Adrenal gland (tissue), 5 donors: ENCODE measurements at regions not wholly inside any gene's neighbourhood (a gene's known extent, or its start where the extent isn't known, plus 50 kb on each side); places are given as distances from the start of the nearest gene placed in this dataset.

Source experiments
- CTCF ChIP-seq, 6 experiments: fragments of 450-650 bp in 4 of 6; fragments of 200-600 bp in 2 of 6; sonication (generic) in 1 of 6; IDR thresholded peaks; 1 replicate in 5 of 6; 2 replicates in 1 of 6; pipeline versions ENCODE4 v1.5.1 to v1.8.0; 2016 to 2021; ENCODE audit warnings: antibody characterized with exemption in 6 of 6, mild to moderate bottlenecking in 2 of 6, moderate library complexity in 1 of 6
- POLR2A ChIP-seq, 2 donors: fragments of 450-650 bp; IDR thresholded peaks; one replicate each; pipeline ENCODE4 v1.6.1; 2017; ENCODE audit warnings: antibody characterized with exemption in 2 of 2, mild to moderate bottlenecking in 2 of 2, moderate library complexity in 1 of 2
- donor health status: DM: no; HTN: no; CAD: no.

- TF ChIP-seq CTCF (IDR thresholded peaks at IDR 0.05), result no peak
- no peak for TF ChIP-seq POLR2A (IDR thresholded peaks at IDR 0.05)
These were observed 221.9 kb upstream of the TNP1 start for GRCh38 chr2:217081799-217082198.
